CD14-positive monocyte (primary cell): ENCODE measurements at regions not wholly inside any gene's neighbourhood (a gene's known extent, or its start where the extent isn't known, plus 50 kb on each side); places are given as distances from the start of the nearest gene placed in this dataset.

Experiments used
- DNase-seq, 3 donors: peaks; one replicate each; pipeline ENCODE4 v3.0.0-alpha.2; 2011 to 2022
- H2AFZ ChIP-seq: 2 replicates; pipeline ENCODE4 v1.6.0; 2012; ENCODE audit warnings: mild to moderate bottlenecking, low read depth, low read length, inconsistent platforms; ENCODE audit not compliant: insufficient read depth, poor library complexity, severe bottlenecking
- H3K27ac ChIP-seq, 2 donors: 1 replicate in 1 of 2; 2 replicates in 1 of 2; pipeline ENCODE4 v1.5.1; 2012 to 2013; ENCODE audit warnings: low read length in 2 of 2, control low read depth in 1 of 2, inconsistent platforms in 1 of 2, low read depth in 1 of 2, mild to moderate bottlenecking in 1 of 2
- H3K27me3 ChIP-seq, 2 donors: one replicate each; pipeline versions ENCODE4 v1.6.0 to v1.6.1; 2011 to 2013; ENCODE audit warnings: low read length in 2 of 2; ENCODE audit not compliant: control insufficient read depth in 2 of 2, insufficient read depth in 2 of 2
- H3K36me3 ChIP-seq, 2 donors: replicated peaks in 1 of 2; 1 replicate in 1 of 2; 2 replicates in 1 of 2; pipeline versions ENCODE4 v1.5.1 to v1.6.1; 2012 to 2013; ENCODE audit warnings: low read length in 2 of 2, control low read depth in 1 of 2, inconsistent platforms in 1 of 2, mild to moderate bottlenecking in 1 of 2; ENCODE audit not compliant: insufficient read depth in 2 of 2, control insufficient read depth in 1 of 2
- H3K4me1 ChIP-seq, 2 donors: 1 replicate in 1 of 2; 2 replicates in 1 of 2; pipeline versions ENCODE4 v1.5.1 to v1.6.1; 2012 to 2013; ENCODE audit warnings: low read length in 2 of 2, control low read depth in 1 of 2, inconsistent platforms in 1 of 2, mild to moderate bottlenecking in 1 of 2, moderate library complexity in 1 of 2; ENCODE audit not compliant: insufficient read depth in 2 of 2, control insufficient read depth in 1 of 2
- H3K4me2 ChIP-seq: replicated peaks from 2 replicates; pipeline ENCODE3; 2012; ENCODE audit warnings: low read length, moderate library complexity, mild to moderate bottlenecking; ENCODE audit not compliant: poor library complexity, severe bottlenecking; ENCODE audit errors: extremely low read depth
- H3K4me3 ChIP-seq, 3 experiments: fragments of 200-600 bp in 1 of 3; sonication (generic) in 1 of 3; replicated peaks in 1 of 3; 1 replicate in 2 of 3; 2 replicates in 1 of 3; pipeline ENCODE4 v1.5.1; 2011 to 2013; ENCODE audit warnings: low read length in 3 of 3, mild to moderate bottlenecking in 3 of 3, control low read depth in 2 of 3, low read depth in 2 of 3, inconsistent platforms in 1 of 3, moderate library complexity in 1 of 3
- H3K79me2 ChIP-seq: 2 replicates; pipeline ENCODE4 v1.6.0; 2012; ENCODE audit warnings: mild to moderate bottlenecking, control low read depth, inconsistent platforms, low read length, moderate library complexity; ENCODE audit not compliant: insufficient read depth
- H3K9ac ChIP-seq: 2 replicates; pipeline ENCODE4 v1.6.0; 2017; ENCODE audit warnings: low read length, mild to moderate bottlenecking; ENCODE audit not compliant: insufficient read depth, poor library complexity, severe bottlenecking
- H3K9me3 ChIP-seq, 2 donors: replicated peaks in 1 of 2; 1 replicate in 1 of 2; 2 replicates in 1 of 2; pipeline versions ENCODE4 v1.5.1 to v1.6.1; 2012 to 2013; ENCODE audit warnings: low read length in 2 of 2, control low read depth in 1 of 2; ENCODE audit not compliant: control insufficient read depth in 1 of 2, insufficient read depth in 1 of 2
- H4K20me1 ChIP-seq: 2 replicates; pipeline ENCODE4 v1.6.0; 2012; ENCODE audit warnings: mild to moderate bottlenecking, low read length, control low read depth, moderate library complexity; ENCODE audit not compliant: insufficient read depth
- H3K27ac Mint-ChIP-seq, 7 donors: one replicate each; pipeline ENCODE4 v1.8.0; 2020; ENCODE audit warnings: mild to moderate bottlenecking in 7 of 7, mixed read lengths in 7 of 7, moderate library complexity in 6 of 7, inconsistent platforms in 2 of 7
- H3K27me3 Mint-ChIP-seq, 3 donors: one replicate each; pipeline ENCODE4 v1.8.0; 2021 to 2022; ENCODE audit warnings: low read depth in 3 of 3, mild to moderate bottlenecking in 3 of 3, mixed read lengths in 3 of 3, moderate library complexity in 3 of 3, inconsistent platforms in 1 of 3
- H3K36me3 Mint-ChIP-seq, 2 donors: one replicate each; pipeline ENCODE4 v1.8.0; 2020; ENCODE audit warnings: mixed read lengths in 2 of 2, inconsistent platforms in 1 of 2, mild to moderate bottlenecking in 1 of 2
- H3K4me1 Mint-ChIP-seq: one replicate; pipeline ENCODE4 v1.8.0; 2020; ENCODE audit warnings: mild to moderate bottlenecking, mixed read lengths
- H3K4me3 Mint-ChIP-seq, 2 donors: one replicate each; pipeline ENCODE4 v1.8.0; 2020; ENCODE audit warnings: mild to moderate bottlenecking in 2 of 2, mixed read lengths in 2 of 2, moderate library complexity in 1 of 2
- H3K9me3 Mint-ChIP-seq, 7 donors: one replicate each; pipeline ENCODE4 v1.8.0; 2020 to 2022; ENCODE audit warnings: mixed read lengths in 7 of 7, mild to moderate bottlenecking in 6 of 7, moderate library complexity in 6 of 7, inconsistent platforms in 2 of 7
- CTCF ChIP-seq: fragments of 200-600 bp; IDR thresholded peaks from one replicate; pipeline ENCODE4 v1.8.0; 2022; ENCODE audit warnings: antibody characterized with exemption, mild to moderate bottlenecking
- WGBS: methylation state at CpG from one replicate; pipeline ENCODE4 v1.1.5; 2013; ENCODE audit warnings: missing lambda C conversion rate; ENCODE audit not compliant: insufficient coverage; 5-methylcytosine and 5-hydroxymethylcytosine counted together
- intact Hi-C, 2 donors: fragments of 100-400 bp; cut with micrococcal nuclease; formaldehyde crosslinking; loops; one replicate each; pipeline versions ENCODE4 v1.15.0 to v1.15.1; 2023

DNA sequence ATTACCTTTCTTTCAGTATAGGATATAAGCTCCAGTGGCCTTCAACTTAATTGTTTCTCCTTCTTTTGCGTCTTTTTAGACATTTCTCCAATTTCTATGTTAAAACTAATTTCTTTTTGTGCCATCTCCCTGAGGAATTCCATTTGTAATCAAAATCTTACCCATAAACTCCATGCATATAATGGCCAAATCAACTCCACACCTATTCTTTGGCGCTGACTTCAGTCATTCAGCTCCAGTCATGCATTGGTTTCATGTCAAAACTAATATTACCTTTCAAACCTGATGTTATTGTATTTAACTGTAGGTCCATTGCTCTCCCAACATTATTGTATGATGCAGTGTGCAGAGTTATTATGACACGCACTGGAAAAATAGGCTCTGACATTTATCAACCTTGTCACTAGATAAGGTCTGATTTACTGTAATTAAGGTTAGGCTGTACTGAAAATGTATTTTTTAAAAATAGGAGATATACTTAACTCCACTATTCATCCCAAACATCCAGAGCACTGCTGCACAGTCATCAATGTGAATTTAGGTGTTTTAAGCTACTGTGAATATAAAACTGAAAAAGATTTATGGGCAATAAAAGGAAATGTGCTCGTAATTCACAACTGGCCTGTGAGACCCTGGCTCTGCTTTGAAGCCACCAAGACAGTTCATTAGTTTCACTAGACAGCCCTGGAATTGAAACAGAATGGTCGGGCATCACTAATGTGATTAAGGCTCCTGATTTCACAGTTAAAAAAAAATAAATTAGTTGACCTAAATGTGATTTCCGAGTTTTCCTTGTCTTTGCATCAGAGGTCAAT is 180.6 kb upstream of the GRIA4 start:
- Mint-ChIP-seq H3K4me3 (no peak overlapping the region), H3K27me3 (peaks cover 0 to 1% (median 0%) of the 10 kb centered on the region in 3 donors), H3K27ac (no peak overlapping the region), H3K36me3 (no peaks in the 10 kb centered on the region), H3K4me1 (no peaks in the 10 kb centered on the region), H3K9me3 (peaks cover 0 to 3% (median 2%) of the 10 kb centered on the region in 7 donors)
- no peak overlapping the region for H2AFZ ChIP-seq
- H3K27ac ChIP-seq: no peak overlapping the region
- H3K9ac ChIP-seq: no peak overlapping the region
- DNase-seq: no peak
- H3K4me3 ChIP-seq: no peak overlapping the region
- intact Hi-C loops: no loop called here
- H3K9me3 ChIP-seq: no peaks in the 10 kb centered on the region
- H3K27me3 ChIP-seq: no peaks in the 10 kb centered on the region
- no peak overlapping the region for H3K4me2 ChIP-seq
- no peaks in the 10 kb centered on the region for H3K79me2 ChIP-seq
- WGBS: 49% methylated on average over 2 of the region's 6 CpGs
- TF ChIP-seq CTCF: no peak
- H3K36me3 ChIP-seq: no peaks in the 10 kb centered on the region
- no peaks in the 10 kb centered on the region for H3K4me1 ChIP-seq
- H4K20me1 ChIP-seq: no peaks in the 10 kb centered on the region

- Mint-ChIP-seq H3K4me1 (no peaks in the 10 kb centered on the region), H3K9me3 (peaks cover 0 to 3% (median 0%) of the 10 kb centered on the region in 7 donors), H3K27me3 (peaks cover 0 to 3% (median 0%) of the 10 kb centered on the region in 3 donors), H3K36me3 (no peaks in the 10 kb centered on the region), H3K27ac (no peak overlapping the region), H3K4me3 (no peak overlapping the region)
- Histone ChIP-seq H3K27me3 (no peaks in the 10 kb centered on the region), H4K20me1 (no peaks in the 10 kb centered on the region), H3K27ac (no peak overlapping the region), H3K4me2 (no peak overlapping the region), H3K79me2 (no peaks in the 10 kb centered on the region), H3K9me3 (no peaks in the 10 kb centered on the region), H3K9ac (no peak overlapping the region), H2AFZ (no peak overlapping the region), H3K4me3 (no peak overlapping the region), H3K36me3 (no peaks in the 10 kb centered on the region), H3K4me1 (no peaks in the 10 kb centered on the region)
- no peak for DNase-seq
- WGBS: no CpG with 5 or more reads among the region's 1 CpG
- TF ChIP-seq CTCF: no peak
- intact Hi-C loops: no loop called here
Observed at GRCh38 chr11:105407101-105407500, 202.8 kb upstream of the GRIA4 start.
